BE2C (cell line): ENCODE measurements at regions not wholly inside any gene's neighbourhood (a gene's known extent, or its start where the extent isn't known, plus 50 kb on each side); places are given as distances from the start of the nearest gene placed in this dataset.
A peak's percentile ranks its signal among the peaks of the same experiment; 100 is the strongest.

ENCODE experiments used
- DNase-seq: peaks from one replicate; pipeline ENCODE4 v3.0.0-alpha.2; 2020
- H3K27me3 ChIP-seq: fragments of 250-450 bp; sonication (Bioruptor Pico); 2 replicates; pipeline ENCODE4 v1.5.1; 2020; ENCODE audit warnings: mild to moderate bottlenecking
- H3K36me3 ChIP-seq: fragments of 250-450 bp; sonication (Bioruptor Pico); 2 replicates; pipeline ENCODE4 v1.5.1; 2020; ENCODE audit warnings: mild to moderate bottlenecking
- H3K4me1 ChIP-seq: fragments of 250-450 bp; sonication (Bioruptor Pico); 2 replicates; pipeline ENCODE4 v1.5.1; 2020
- H3K4me3 ChIP-seq: 2 replicates; pipeline ENCODE4 v1.5.1; 2011; ENCODE audit warnings: low read depth, low read length
- H3K9me3 ChIP-seq: fragments of 250-450 bp; sonication (Bioruptor Pico); 2 replicates; pipeline ENCODE4 v1.5.1; 2020
- TF ChIP-seq, protein P1 (sequence below): IDR thresholded peaks from 2 replicates; pipeline ENCODE4 v1.5.1; 2012; ENCODE audit warnings: mild to moderate bottlenecking, low read depth, low read length

DNA sequence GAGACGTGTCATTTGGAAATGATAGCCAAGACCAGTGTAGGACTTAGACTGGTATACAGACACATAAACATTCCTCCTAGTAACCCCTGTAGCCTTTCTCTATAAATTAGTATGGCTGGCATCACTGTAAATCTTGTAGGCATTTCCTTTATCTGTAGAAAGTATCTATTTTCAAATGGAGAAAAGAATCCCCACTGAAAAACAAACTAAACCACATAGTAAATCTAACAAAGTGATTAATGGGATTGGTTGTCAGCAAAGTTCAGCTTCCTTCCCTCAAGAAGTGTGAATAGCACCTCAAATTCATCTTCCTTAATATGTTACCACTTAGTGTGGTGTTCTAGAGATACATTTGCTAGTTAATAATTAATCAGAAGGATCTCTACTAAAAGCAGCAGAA is 119.4 kb upstream of the NBEA start:
- TF ChIP-seq, protein P1, sequence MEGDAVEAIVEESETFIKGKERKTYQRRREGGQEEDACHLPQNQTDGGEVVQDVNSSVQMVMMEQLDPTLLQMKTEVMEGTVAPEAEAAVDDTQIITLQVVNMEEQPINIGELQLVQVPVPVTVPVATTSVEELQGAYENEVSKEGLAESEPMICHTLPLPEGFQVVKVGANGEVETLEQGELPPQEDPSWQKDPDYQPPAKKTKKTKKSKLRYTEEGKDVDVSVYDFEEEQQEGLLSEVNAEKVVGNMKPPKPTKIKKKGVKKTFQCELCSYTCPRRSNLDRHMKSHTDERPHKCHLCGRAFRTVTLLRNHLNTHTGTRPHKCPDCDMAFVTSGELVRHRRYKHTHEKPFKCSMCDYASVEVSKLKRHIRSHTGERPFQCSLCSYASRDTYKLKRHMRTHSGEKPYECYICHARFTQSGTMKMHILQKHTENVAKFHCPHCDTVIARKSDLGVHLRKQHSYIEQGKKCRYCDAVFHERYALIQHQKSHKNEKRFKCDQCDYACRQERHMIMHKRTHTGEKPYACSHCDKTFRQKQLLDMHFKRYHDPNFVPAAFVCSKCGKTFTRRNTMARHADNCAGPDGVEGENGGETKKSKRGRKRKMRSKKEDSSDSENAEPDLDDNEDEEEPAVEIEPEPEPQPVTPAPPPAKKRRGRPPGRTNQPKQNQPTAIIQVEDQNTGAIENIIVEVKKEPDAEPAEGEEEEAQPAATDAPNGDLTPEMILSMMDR, result no peak
- Histone ChIP-seq H3K4me3 (no peak overlapping the region), H3K27me3 (no peaks in the 10 kb centered on the region), H3K9me3 (no peaks in the 10 kb centered on the region), H3K36me3 (no peaks in the 10 kb centered on the region), H3K4me1 (no peaks in the 10 kb centered on the region)
- no peak for DNase-seq

- TF ChIP-seq, protein P1, result no peak
- H3K27me3 ChIP-seq, result no peaks in the 10 kb centered on the region
- H3K9me3 ChIP-seq, result no peaks in the 10 kb centered on the region
- DNase-seq, result no peak
- H3K36me3 ChIP-seq, result no peaks in the 10 kb centered on the region
- no peaks in the 10 kb centered on the region for H3K4me1 ChIP-seq
- no peak overlapping the region for H3K4me3 ChIP-seq
Measured at GRCh38 chr13:34826432-34826831, 115.6 kb upstream of the NBEA start.

DNA sequence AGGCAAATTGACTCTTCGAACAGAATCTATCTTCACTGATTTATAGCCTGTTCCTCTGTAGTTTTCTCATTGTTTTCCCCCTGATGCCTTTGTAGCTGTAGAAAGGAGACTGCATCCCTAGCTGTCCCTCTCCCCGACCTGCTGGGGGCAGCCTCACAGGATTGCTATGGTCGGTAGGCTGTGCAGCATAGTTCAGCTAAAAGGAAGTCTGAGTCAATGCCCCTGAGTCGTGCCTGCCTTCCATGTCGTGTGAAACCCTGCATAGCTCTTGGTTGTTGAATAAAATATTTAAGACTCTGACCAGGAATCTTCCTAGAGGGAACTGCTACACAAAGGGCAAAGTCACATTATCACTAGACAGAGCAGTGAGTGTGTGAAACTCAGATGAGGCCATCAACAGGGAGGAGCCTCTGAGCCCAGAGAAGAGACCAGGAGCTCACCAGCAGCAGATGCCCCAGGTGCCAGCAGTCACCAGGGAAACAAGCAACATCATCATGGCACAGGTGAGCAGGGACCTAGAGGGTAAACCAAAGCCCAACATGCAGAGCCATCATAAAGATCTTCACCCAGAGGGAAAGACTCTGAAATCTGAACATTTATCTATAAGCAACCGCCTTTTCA is 108.4 kb upstream of the NBEA start:
- no peak for DNase-seq
- TF ChIP-seq, protein P1, result peak; percentile 26
- H3K4me1 ChIP-seq, result no peaks in the 10 kb centered on the region

DNA sequence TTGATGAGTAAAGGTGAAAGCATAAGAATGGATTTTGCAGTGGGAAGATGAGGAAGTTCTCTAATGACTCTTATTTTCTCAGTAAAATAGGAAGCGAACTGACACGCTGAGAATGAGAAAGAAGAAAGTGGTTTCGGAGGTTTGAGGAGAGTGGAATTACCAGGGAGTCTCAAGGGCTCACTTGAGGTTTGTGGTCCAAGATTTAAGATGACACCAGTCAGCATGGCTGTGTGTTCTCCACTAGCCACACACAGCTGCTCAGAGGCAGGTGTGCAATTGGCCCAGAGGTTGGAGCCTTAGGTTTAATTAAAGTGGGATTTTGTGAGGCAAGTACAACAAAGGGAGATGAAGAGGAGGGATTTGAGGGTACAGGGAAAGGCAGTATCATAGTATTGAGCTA is 99.6 kb upstream of the NBEA start:
- no peak overlapping the region for H3K4me3 ChIP-seq
- TF ChIP-seq, protein P1, result no peak

More for the DNA sequence above, 108.4 kb upstream of the NBEA start:
- Histone ChIP-seq H3K4me3 (no peak overlapping the region), H3K9me3 (no peaks in the 10 kb centered on the region), H3K27me3 (no peaks in the 10 kb centered on the region), H3K36me3 (no peaks in the 10 kb centered on the region)

DNA sequence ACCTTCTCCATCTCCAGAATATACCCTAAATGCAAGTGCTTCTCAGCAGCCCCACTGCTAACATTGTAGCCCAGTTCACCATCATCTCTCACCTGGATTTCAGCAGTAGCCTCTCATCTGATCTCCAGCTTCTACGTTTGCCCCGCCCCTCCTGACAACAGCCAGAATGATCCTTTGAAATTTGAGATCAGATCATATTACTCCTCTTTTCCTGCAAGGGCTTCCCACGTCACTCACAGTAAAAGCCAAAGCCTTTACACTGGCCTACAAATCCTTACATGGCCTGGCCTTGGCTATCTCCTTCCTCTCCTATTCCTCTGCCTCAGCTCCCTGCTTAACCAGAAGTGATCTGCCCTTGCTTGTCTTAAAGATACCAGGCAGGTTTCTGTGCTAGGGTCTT is 94.3 kb upstream of the NBEA start:
- no peak for DNase-seq
- TF ChIP-seq, protein P1, result no peak
- H3K9me3 ChIP-seq, result no peaks in the 10 kb centered on the region
- no peak overlapping the region for H3K4me3 ChIP-seq
- H3K4me1 ChIP-seq, result no peaks in the 10 kb centered on the region
- H3K27me3 ChIP-seq, result no peaks in the 10 kb centered on the region
- no peaks in the 10 kb centered on the region for H3K36me3 ChIP-seq

More for the DNA sequence above, 99.6 kb upstream of the NBEA start:
- no peaks in the 10 kb centered on the region for H3K36me3 ChIP-seq
- DNase-seq, result no peak
- H3K9me3 ChIP-seq, result no peaks in the 10 kb centered on the region
- no peaks in the 10 kb centered on the region for H3K4me1 ChIP-seq
- no peaks in the 10 kb centered on the region for H3K27me3 ChIP-seq

DNA sequence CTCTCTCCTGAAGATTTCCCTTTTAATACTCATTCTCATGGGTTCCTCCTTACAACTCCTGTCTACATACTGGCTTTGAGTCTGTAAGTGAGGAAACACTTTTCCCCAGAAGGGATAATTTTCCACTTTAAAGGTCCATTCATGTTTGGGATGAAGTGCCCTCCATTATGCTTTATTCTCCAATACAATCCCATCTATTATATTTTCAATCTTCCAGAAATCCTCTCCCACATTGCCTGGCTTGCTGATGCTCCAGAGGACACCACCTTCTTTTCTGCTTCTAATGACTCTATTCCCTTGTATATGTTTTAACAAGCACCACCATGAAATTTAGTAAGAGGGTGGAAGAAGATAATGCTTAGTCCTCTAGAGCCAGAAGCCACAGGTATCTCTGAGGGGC is 92.7 kb upstream of the NBEA start:
- Histone ChIP-seq H3K36me3 (no peaks in the 10 kb centered on the region), H3K4me3 (no peak overlapping the region), H3K4me1 (no peaks in the 10 kb centered on the region), H3K9me3 (no peaks in the 10 kb centered on the region), H3K27me3 (no peaks in the 10 kb centered on the region)
- DNase-seq, result no peak
- TF ChIP-seq, protein P1, result no peak
